ENCODE measurements at regions not wholly inside any gene's neighbourhood (a gene's known extent, or its start where the extent isn't known, plus 50 kb on each side); places are given as distances from the start of the nearest gene placed in this dataset.

- TF ChIP-seq, protein P1, sequence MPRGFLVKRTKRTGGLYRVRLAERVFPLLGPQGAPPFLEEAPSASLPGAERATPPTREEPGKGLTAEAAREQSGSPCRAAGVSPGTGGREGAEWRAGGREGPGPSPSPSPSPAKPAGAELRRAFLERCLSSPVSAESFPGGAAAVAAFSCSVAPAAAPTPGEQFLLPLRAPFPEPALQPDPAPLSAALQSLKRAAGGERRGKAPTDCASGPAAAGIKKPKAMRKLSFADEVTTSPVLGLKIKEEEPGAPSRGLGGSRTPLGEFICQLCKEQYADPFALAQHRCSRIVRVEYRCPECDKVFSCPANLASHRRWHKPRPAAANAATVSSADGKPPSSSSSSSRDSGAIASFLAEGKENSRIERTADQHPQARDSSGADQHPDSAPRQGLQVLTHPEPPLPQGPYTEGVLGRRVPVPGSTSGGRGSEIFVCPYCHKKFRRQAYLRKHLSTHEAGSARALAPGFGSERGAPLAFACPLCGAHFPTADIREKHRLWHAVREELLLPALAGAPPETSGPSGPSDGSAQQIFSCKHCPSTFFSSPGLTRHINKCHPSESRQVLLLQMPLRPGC (tag by site-specific recombination; IDR thresholded peaks at IDR 0.05) = no peak
- no peak for TF ChIP-seq MZF1 (tag by site-specific recombination; IDR thresholded peaks at IDR 0.05; ENCODE audit: borderline replicate concordance)
- no peak for TF ChIP-seq ZBTB8A (tag by site-specific recombination; IDR thresholded peaks at IDR 0.05)
- no peak for TF ChIP-seq ZNF513 (tag by site-specific recombination; IDR thresholded peaks at IDR 0.05)
- no peak for TF ChIP-seq CTCF (tag by site-specific recombination; IDR thresholded peaks at IDR 0.05)
- TF ChIP-seq ZFP3 (tag by site-specific recombination; IDR thresholded peaks at IDR 0.05; ENCODE audit: low read depth) = no peak
- no peak for TF ChIP-seq ZNF221 (tag by site-specific recombination; IDR thresholded peaks at IDR 0.05; ENCODE audit: borderline replicate concordance)
- no peak for TF ChIP-seq ZNF558 (tag by site-specific recombination; IDR thresholded peaks at IDR 0.05)
- no peak for TF ChIP-seq HOXD13 (CRISPR knock-in tag; IDR thresholded peaks at IDR 0.05; ENCODE audit: borderline replicate concordance)
- TF ChIP-seq ZNF785 (tag by site-specific recombination; IDR thresholded peaks at IDR 0.05) = no peak
- no peak for TF ChIP-seq ZNF121 (tag by site-specific recombination; IDR thresholded peaks at IDR 0.05)
- TF ChIP-seq ZNF292 (tag by site-specific recombination; IDR thresholded peaks at IDR 0.05; ENCODE audit: borderline replicate concordance, low read depth) = no peak
Measured at GRCh38 chr10:4407783-4408182, 418.2 kb upstream of the AKR1E2 start.
